Neural cell (in vitro differentiated cells): ENCODE measurements at regions not wholly inside any gene's neighbourhood (a gene's known extent, or its start where the extent isn't known, plus 50 kb on each side); places are given as distances from the start of the nearest gene placed in this dataset.
"Not testable (repeated sequence)": the region's sequence is repeated elsewhere in the genome, so short reads cannot be mapped to it uniquely, and the experiment has no call there.

ENCODE experiments used
- H2AFZ ChIP-seq: fragments of 200-600, 300-800 bp; sonication (generic), shearing (Covaris generic); 2 replicates; pipeline ENCODE4 v1.6.0; 2014; ENCODE audit warnings: low read depth, mild to moderate bottlenecking, antibody characterized with exemption, low read length, moderate library complexity
- H3F3A ChIP-seq: fragments of 200-600 bp; shearing (Covaris generic); 2 replicates; pipeline ENCODE4 v1.6.1; 2016; ENCODE audit warnings: mild to moderate bottlenecking, moderate library complexity, mixed read lengths, antibody characterized with exemption, low read length; ENCODE audit not compliant: insufficient read depth, poor library complexity, severe bottlenecking
- H3K27ac ChIP-seq: fragments of 200-600, 300-800 bp; sonication (generic), shearing (Covaris generic); 2 replicates; pipeline ENCODE4 v1.5.1; 2014; ENCODE audit warnings: mild to moderate bottlenecking, low read length, moderate library complexity
- H3K27me3 ChIP-seq: fragments of 300-800, 200-600 bp; sonication (generic), shearing (Covaris generic); 2 replicates; pipeline ENCODE4 v1.6.0; 2014; ENCODE audit warnings: mild to moderate bottlenecking, low read depth, low read length, moderate library complexity; ENCODE audit not compliant: insufficient read depth
- H3K36me3 ChIP-seq: fragments of 300-800, 200-600 bp; sonication (generic), shearing (Covaris generic); 2 replicates; pipeline ENCODE4 v1.5.1; 2014; ENCODE audit warnings: mild to moderate bottlenecking, antibody characterized with exemption, low read length, moderate library complexity; ENCODE audit not compliant: insufficient read depth
- H3K4me2 ChIP-seq: fragments of 300-800, 200-600 bp; sonication (generic), shearing (Covaris generic); 2 replicates; pipeline ENCODE4 v1.6.0; 2014; ENCODE audit warnings: mild to moderate bottlenecking, low read length
- H3K4me3 ChIP-seq: fragments of 300-800, 200-600 bp; sonication (generic), shearing (Covaris generic); 2 replicates; pipeline ENCODE4 v1.5.1; 2014; ENCODE audit warnings: mild to moderate bottlenecking, low read length, moderate library complexity
- H3K79me2 ChIP-seq: fragments of 200-600 bp; shearing (Covaris generic); replicated peaks from 2 replicates; pipeline ENCODE4 v1.6.0; 2014; ENCODE audit warnings: mild to moderate bottlenecking, low read length, moderate library complexity; ENCODE audit not compliant: insufficient read depth
- H3K9ac ChIP-seq: fragments of 300-800, 200-600 bp; sonication (generic), shearing (Covaris generic); 2 replicates; pipeline ENCODE4 v1.6.1; 2016; ENCODE audit warnings: mild to moderate bottlenecking, low read length, mixed read lengths
- H3K9me2 ChIP-seq: fragments of 200-600 bp; shearing (Covaris generic); 2 replicates; pipeline ENCODE4 v1.6.1; 2016; ENCODE audit warnings: mild to moderate bottlenecking, low read length, mixed read lengths; ENCODE audit not compliant: insufficient read depth
- H3K9me3 ChIP-seq: fragments of 200-600, 300-800 bp; sonication (generic), shearing (Covaris generic); 2 replicates; pipeline ENCODE4 v1.6.1; 2016; ENCODE audit warnings: mild to moderate bottlenecking, mixed run types, low read length, moderate library complexity, mixed read lengths
- H4K20me1 ChIP-seq: fragments of 200-600 bp; shearing (Covaris generic); 2 replicates; pipeline ENCODE4 v1.6.1; 2016; ENCODE audit warnings: mild to moderate bottlenecking, mixed run types; ENCODE audit not compliant: insufficient read depth
- CTCF ChIP-seq: fragments of 450-650 bp; IDR thresholded peaks from 2 replicates; pipeline ENCODE4 v1.5.1; 2014; ENCODE audit warnings: antibody characterized with exemption, mild to moderate bottlenecking, moderate library complexity; ENCODE audit not compliant: poor library complexity, severe bottlenecking
- EP300 ChIP-seq: fragments of 450-650 bp; conservative IDR thresholded peaks from 2 replicates; pipeline ENCODE4 v1.6.1; 2014; ENCODE audit warnings: antibody characterized with exemption, mild to moderate bottlenecking, moderate library complexity; ENCODE audit not compliant: poor library complexity, severe bottlenecking
- EZH2 ChIP-seq: fragments of 200-600, 300-800 bp; shearing (Covaris generic), sonication (generic); IDR thresholded peaks from 2 replicates; pipeline ENCODE4 v1.6.1; 2014; ENCODE audit warnings: antibody characterized with exemption, low read length, borderline replicate concordance, mild to moderate bottlenecking; ENCODE audit not compliant: insufficient read depth, poor library complexity, severe bottlenecking
- MXI1 ChIP-seq: fragments of 450-650 bp; conservative IDR thresholded peaks from 2 replicates; pipeline ENCODE4 v1.6.1; 2014; ENCODE audit warnings: antibody characterized with exemption, mild to moderate bottlenecking; ENCODE audit not compliant: poor library complexity, severe bottlenecking
- POLR2AphosphoS5 ChIP-seq: IDR thresholded peaks from 2 replicates; pipeline ENCODE4 v1.6.1; 2012
- RAD21 ChIP-seq: fragments of 450-650 bp; conservative IDR thresholded peaks from 2 replicates; pipeline ENCODE4 v1.6.1; 2014; ENCODE audit warnings: antibody characterized with exemption, mild to moderate bottlenecking, moderate library complexity
- REST ChIP-seq: IDR thresholded peaks from 2 replicates; pipeline ENCODE4 v1.6.1; 2012; ENCODE audit warnings: borderline replicate concordance
- SMC3 ChIP-seq: fragments of 450-650 bp; conservative IDR thresholded peaks from 2 replicates; pipeline ENCODE4 v1.6.1; 2014; ENCODE audit warnings: antibody characterized with exemption, mild to moderate bottlenecking, moderate library complexity; ENCODE audit not compliant: poor library complexity
- TAF1 ChIP-seq: IDR thresholded peaks from 2 replicates; pipeline ENCODE4 v1.6.1; 2012; ENCODE audit warnings: low read depth

GRCh38 chr1:173393659-173394000 is 83.5 kb upstream of the PRDX6 start:
- H3K4me2 ChIP-seq: no peak overlapping the region
- no peak overlapping the region for H3K27ac ChIP-seq
- no peaks in the 10 kb centered on the region for H3K9me2 ChIP-seq
- no peaks in the 10 kb centered on the region for H3K79me2 ChIP-seq
- no peak overlapping the region for H3K9ac ChIP-seq
- H3F3A ChIP-seq: no peaks in the 10 kb centered on the region
- no peaks in the 10 kb centered on the region for H4K20me1 ChIP-seq
- no peaks in the 10 kb centered on the region for H3K9me3 ChIP-seq
- no peak overlapping the region for H3K4me3 ChIP-seq
- TF ChIP-seq MXI1 (no peak), RAD21 (no peak), EZH2 (no peak), CTCF (no peak), SMC3 (no peak), EP300 (no peak), POLR2AphosphoS5 (no peak), REST (no peak)
- H3K27me3 ChIP-seq: no peaks in the 10 kb centered on the region
- no peak overlapping the region for H2AFZ ChIP-seq
- no peaks in the 10 kb centered on the region for H3K36me3 ChIP-seq

GRCh38 chr1:173394813-173395212 is 82.3 kb upstream of the PRDX6 start:
- H3K27ac ChIP-seq, H3K27me3 ChIP-seq, H3K36me3 ChIP-seq, H3K9me3 ChIP-seq, H3F3A ChIP-seq, H3K4me2 ChIP-seq, H2AFZ ChIP-seq, H4K20me1 ChIP-seq, H3K4me3 ChIP-seq, H3K9ac ChIP-seq, H3K79me2 ChIP-seq, H3K9me2 ChIP-seq: not testable (repeated sequence)

- no peak overlapping the region for H2AFZ ChIP-seq
- no peaks in the 10 kb centered on the region for H3K79me2 ChIP-seq
- no peak overlapping the region for H3K4me3 ChIP-seq
- H4K20me1 ChIP-seq: no peaks in the 10 kb centered on the region
- no peak overlapping the region for H3K27ac ChIP-seq
- no peak overlapping the region for H3K4me2 ChIP-seq
- no peaks in the 10 kb centered on the region for H3F3A ChIP-seq
- H3K9me2 ChIP-seq: no peaks in the 10 kb centered on the region
- no peaks in the 10 kb centered on the region for H3K9me3 ChIP-seq
- no peaks in the 10 kb centered on the region for H3K36me3 ChIP-seq
- TF ChIP-seq POLR2AphosphoS5 (no peak), MXI1 (no peak), TAF1 (no peak), REST (no peak), SMC3 (no peak), CTCF (no peak), RAD21 (no peak), EP300 (no peak), EZH2 (no peak)
- no peak overlapping the region for H3K9ac ChIP-seq
- H3K27me3 ChIP-seq: no peaks in the 10 kb centered on the region
Measured at GRCh38 chr1:173395762-173396161, 81.4 kb upstream of the PRDX6 start.
